ENCODE measurements at regions not wholly inside any gene's neighbourhood (a gene's known extent, or its start where the extent isn't known, plus 50 kb on each side); places are given as distances from the start of the nearest gene placed in this dataset.

DNA sequence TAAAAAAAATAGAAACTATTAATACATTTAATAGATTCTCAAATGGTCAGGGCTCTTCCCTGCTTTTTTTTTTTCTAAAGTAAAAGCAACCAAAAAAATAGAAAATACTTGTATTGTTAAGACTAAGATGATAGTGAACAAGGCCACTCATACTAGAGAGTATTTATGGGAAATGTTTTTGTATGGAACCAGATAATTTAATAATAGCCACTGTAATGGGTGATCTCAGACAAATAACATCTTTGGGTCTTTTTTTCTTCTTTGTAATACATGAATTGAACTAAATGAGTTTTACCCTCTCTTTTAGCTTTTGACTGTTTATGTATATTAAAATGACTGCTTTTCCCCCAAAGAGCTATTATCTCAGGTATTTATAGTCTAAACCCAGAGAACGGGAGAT is 92.1 kb upstream of the ELOVL6 start:
- H3K27me3 Mint-ChIP-seq (ENCODE audit: insufficient read depth, low read depth, poor library complexity), result peaks cover 4% of the 10 kb centered on the region
- H4K20me1 ChIP-seq (replicated peaks; ENCODE audit: insufficient read depth), result no peaks in the 10 kb centered on the region
- H3K4me3 ChIP-seq, result no peak overlapping the region

More for the DNA sequence above, 92.1 kb upstream of the ELOVL6 start:
- no peaks in the 10 kb centered on the region for H3K36me3 Mint-ChIP-seq (ENCODE audit: low read depth)
- Histone ChIP-seq H3K9me2 (ENCODE audit: insufficient read depth) (0 out of 2 replicates have a peak, but pooled peaks cover 8% of the 10 kb centered on the region), H3K4me1 (ENCODE audit: insufficient read depth) (peaks cover 4% of the 10 kb centered on the region; the same call in 1 of the 2 replicates), H3K79me2 (replicated peaks; ENCODE audit: insufficient read depth) (no peaks in the 10 kb centered on the region), H3K27me3 (ENCODE audit: insufficient read depth) (no peaks in the 10 kb centered on the region), H3F3A (replicated peaks; ENCODE audit: low read depth) (no peaks in the 10 kb centered on the region), H3K27ac (ENCODE audit: low read depth) (no peak overlapping the region), H2AFZ (no peak overlapping the region), H3K36me3 (ENCODE audit: insufficient read depth) (no peaks in the 10 kb centered on the region), H3K4me2 (no peak overlapping the region)
- ATAC-seq, result no peak
- TF ChIP-seq, protein P1, sequence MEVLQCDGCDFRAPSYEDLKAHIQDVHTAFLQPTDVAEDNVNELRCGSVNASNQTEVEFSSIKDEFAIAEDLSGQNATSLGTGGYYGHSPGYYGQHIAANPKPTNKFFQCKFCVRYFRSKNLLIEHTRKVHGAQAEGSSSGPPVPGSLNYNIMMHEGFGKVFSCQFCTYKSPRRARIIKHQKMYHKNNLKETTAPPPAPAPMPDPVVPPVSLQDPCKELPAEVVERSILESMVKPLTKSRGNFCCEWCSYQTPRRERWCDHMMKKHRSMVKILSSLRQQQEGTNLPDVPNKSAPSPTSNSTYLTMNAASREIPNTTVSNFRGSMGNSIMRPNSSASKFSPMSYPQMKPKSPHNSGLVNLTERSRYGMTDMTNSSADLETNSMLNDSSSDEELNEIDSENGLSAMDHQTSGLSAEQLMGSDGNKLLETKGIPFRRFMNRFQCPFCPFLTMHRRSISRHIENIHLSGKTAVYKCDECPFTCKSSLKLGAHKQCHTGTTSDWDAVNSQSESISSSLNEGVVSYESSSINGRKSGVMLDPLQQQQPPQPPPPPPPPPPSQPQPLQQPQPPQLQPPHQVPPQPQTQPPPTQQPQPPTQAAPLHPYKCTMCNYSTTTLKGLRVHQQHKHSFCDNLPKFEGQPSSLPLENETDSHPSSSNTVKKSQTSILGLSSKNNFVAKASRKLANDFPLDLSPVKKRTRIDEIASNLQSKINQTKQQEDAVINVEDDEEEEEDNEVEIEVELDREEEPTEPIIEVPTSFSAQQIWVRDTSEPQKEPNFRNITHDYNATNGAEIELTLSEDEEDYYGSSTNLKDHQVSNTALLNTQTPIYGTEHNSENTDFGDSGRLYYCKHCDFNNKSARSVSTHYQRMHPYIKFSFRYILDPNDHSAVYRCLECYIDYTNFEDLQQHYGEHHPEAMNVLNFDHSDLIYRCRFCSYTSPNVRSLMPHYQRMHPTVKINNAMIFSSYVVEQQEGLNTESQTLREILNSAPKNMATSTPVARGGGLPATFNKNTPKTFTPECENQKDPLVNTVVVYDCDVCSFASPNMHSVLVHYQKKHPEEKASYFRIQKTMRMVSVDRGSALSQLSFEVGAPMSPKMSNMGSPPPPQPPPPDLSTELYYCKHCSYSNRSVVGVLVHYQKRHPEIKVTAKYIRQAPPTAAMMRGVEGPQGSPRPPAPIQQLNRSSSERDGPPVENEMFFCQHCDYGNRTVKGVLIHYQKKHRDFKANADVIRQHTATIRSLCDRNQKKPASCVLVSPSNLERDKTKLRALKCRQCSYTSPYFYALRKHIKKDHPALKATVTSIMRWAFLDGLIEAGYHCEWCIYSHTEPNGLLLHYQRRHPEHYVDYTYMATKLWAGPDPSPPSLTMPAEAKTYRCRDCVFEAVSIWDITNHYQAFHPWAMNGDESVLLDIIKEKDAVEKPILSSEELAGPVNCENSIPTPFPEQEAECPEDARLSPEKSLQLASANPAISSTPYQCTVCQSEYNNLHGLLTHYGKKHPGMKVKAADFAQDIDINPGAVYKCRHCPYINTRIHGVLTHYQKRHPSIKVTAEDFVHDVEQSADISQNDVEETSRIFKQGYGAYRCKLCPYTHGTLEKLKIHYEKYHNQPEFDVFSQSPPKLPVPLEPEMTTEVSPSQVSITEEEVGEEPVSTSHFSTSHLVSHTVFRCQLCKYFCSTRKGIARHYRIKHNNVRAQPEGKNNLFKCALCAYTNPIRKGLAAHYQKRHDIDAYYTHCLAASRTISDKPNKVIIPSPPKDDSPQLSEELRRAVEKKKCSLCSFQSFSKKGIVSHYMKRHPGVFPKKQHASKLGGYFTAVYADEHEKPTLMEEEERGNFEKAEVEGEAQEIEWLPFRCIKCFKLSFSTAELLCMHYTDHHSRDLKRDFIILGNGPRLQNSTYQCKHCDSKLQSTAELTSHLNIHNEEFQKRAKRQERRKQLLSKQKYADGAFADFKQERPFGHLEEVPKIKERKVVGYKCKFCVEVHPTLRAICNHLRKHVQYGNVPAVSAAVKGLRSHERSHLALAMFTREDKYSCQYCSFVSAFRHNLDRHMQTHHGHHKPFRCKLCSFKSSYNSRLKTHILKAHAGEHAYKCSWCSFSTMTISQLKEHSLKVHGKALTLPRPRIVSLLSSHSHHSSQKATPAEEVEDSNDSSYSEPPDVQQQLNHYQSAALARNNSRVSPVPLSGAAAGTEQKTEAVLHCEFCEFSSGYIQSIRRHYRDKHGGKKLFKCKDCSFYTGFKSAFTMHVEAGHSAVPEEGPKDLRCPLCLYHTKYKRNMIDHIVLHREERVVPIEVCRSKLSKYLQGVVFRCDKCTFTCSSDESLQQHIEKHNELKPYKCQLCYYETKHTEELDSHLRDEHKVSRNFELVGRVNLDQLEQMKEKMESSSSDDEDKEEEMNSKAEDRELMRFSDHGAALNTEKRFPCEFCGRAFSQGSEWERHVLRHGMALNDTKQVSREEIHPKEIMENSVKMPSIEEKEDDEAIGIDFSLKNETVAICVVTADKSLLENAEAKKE (CRISPR knock-in tag; IDR thresholded peaks at IDR 0.05), result no peak
- TF ChIP-seq STAT1 (IDR thresholded peaks at IDR 0.05; ENCODE audit: unreplicated experiment), result no peak
- no peak for TF ChIP-seq EZH2 (IDR thresholded peaks at IDR 0.05; ENCODE audit: low read depth, unreplicated experiment)
- TF ChIP-seq, protein P2, sequence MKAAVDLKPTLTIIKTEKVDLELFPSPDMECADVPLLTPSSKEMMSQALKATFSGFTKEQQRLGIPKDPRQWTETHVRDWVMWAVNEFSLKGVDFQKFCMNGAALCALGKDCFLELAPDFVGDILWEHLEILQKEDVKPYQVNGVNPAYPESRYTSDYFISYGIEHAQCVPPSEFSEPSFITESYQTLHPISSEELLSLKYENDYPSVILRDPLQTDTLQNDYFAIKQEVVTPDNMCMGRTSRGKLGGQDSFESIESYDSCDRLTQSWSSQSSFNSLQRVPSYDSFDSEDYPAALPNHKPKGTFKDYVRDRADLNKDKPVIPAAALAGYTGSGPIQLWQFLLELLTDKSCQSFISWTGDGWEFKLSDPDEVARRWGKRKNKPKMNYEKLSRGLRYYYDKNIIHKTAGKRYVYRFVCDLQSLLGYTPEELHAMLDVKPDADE (IDR thresholded peaks at IDR 0.05), result no peak
- TF ChIP-seq, protein P3, sequence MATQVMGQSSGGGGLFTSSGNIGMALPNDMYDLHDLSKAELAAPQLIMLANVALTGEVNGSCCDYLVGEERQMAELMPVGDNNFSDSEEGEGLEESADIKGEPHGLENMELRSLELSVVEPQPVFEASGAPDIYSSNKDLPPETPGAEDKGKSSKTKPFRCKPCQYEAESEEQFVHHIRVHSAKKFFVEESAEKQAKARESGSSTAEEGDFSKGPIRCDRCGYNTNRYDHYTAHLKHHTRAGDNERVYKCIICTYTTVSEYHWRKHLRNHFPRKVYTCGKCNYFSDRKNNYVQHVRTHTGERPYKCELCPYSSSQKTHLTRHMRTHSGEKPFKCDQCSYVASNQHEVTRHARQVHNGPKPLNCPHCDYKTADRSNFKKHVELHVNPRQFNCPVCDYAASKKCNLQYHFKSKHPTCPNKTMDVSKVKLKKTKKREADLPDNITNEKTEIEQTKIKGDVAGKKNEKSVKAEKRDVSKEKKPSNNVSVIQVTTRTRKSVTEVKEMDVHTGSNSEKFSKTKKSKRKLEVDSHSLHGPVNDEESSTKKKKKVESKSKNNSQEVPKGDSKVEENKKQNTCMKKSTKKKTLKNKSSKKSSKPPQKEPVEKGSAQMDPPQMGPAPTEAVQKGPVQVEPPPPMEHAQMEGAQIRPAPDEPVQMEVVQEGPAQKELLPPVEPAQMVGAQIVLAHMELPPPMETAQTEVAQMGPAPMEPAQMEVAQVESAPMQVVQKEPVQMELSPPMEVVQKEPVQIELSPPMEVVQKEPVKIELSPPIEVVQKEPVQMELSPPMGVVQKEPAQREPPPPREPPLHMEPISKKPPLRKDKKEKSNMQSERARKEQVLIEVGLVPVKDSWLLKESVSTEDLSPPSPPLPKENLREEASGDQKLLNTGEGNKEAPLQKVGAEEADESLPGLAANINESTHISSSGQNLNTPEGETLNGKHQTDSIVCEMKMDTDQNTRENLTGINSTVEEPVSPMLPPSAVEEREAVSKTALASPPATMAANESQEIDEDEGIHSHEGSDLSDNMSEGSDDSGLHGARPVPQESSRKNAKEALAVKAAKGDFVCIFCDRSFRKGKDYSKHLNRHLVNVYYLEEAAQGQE (IDR thresholded peaks at IDR 0.05; ENCODE audit: unreplicated experiment), result no peak
- TF ChIP-seq JUNB (IDR thresholded peaks at IDR 0.05; ENCODE audit: unreplicated experiment), result no peak
- no peak for TF ChIP-seq ZNF331 (CRISPR knock-in tag; IDR thresholded peaks at IDR 0.05; ENCODE audit: low read depth)
- TF ChIP-seq ZNF114 (CRISPR knock-in tag; IDR thresholded peaks at IDR 0.05), result no peak
- TF ChIP-seq NANOG (IDR thresholded peaks at IDR 0.05; ENCODE audit: borderline replicate concordance), result no peak
- TF ChIP-seq, protein P4, sequence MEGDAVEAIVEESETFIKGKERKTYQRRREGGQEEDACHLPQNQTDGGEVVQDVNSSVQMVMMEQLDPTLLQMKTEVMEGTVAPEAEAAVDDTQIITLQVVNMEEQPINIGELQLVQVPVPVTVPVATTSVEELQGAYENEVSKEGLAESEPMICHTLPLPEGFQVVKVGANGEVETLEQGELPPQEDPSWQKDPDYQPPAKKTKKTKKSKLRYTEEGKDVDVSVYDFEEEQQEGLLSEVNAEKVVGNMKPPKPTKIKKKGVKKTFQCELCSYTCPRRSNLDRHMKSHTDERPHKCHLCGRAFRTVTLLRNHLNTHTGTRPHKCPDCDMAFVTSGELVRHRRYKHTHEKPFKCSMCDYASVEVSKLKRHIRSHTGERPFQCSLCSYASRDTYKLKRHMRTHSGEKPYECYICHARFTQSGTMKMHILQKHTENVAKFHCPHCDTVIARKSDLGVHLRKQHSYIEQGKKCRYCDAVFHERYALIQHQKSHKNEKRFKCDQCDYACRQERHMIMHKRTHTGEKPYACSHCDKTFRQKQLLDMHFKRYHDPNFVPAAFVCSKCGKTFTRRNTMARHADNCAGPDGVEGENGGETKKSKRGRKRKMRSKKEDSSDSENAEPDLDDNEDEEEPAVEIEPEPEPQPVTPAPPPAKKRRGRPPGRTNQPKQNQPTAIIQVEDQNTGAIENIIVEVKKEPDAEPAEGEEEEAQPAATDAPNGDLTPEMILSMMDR (conservative IDR thresholded peaks at IDR 0.05; ENCODE audit: low read depth in 2 of 2), result no peak
- TF ChIP-seq EZH2phosphoT487 (IDR thresholded peaks at IDR 0.05; ENCODE audit: unreplicated experiment), result no peak
- TF ChIP-seq CREB1 (CRISPR knock-in tag; IDR thresholded peaks at IDR 0.05; ENCODE audit: low read depth), result no peak
- TF ChIP-seq POLR2AphosphoS5 (IDR thresholded peaks at IDR 0.05; ENCODE audit: low read depth), result no peak
- H3K4me1 Mint-ChIP-seq, result no peaks in the 10 kb centered on the region; the same call in 1 of the 3 replicates
- no peak for DNase-seq (ENCODE audit: low spot score)
- no peak overlapping the region for H3K4me3 Mint-ChIP-seq
- no peak overlapping the region for H3K27ac Mint-ChIP-seq
- no peaks in the 10 kb centered on the region for H3K9me3 Mint-ChIP-seq
